ENCODE measurements at regions not wholly inside any gene's neighbourhood (a gene's known extent, or its start where the extent isn't known, plus 50 kb on each side); places are given as distances from the start of the nearest gene placed in this dataset.

GRCh38 chr7:63927261-63927660, 71.4 kb upstream of the ZNF722 start (continued):
- TF ChIP-seq ZNF114 (CRISPR knock-in tag; IDR thresholded peaks at IDR 0.05), result no peak
- TF ChIP-seq EZH2 (IDR thresholded peaks at IDR 0.05; ENCODE audit: low read depth, unreplicated experiment), result no peak
- TF ChIP-seq EZH2phosphoT487 (IDR thresholded peaks at IDR 0.05; ENCODE audit: unreplicated experiment), result no peak
- no peak for TF ChIP-seq STAT1 (IDR thresholded peaks at IDR 0.05; ENCODE audit: unreplicated experiment)
- no peak for TF ChIP-seq REST (IDR thresholded peaks at IDR 0.05; ENCODE audit: unreplicated experiment)
- TF ChIP-seq ETS1 (IDR thresholded peaks at IDR 0.05), result no peak

- Histone ChIP-seq H3K79me2 (replicated peaks; ENCODE audit: insufficient read depth) (no peaks in the 10 kb centered on the region), H3K4me1 (ENCODE audit: insufficient read depth) (no peaks in the 10 kb centered on the region), H4K20me1 (replicated peaks; ENCODE audit: insufficient read depth) (no peaks in the 10 kb centered on the region), H3K36me3 (ENCODE audit: insufficient read depth) (peaks cover 6% of the 10 kb centered on the region; the same call in 1 of the 2 replicates), H3K4me2 (no peak overlapping the region), H3K27me3 (ENCODE audit: insufficient read depth) (no peaks in the 10 kb centered on the region), H3K4me3 (no peak overlapping the region), H3F3A (replicated peaks; ENCODE audit: low read depth) (no peaks in the 10 kb centered on the region), H3K27ac (ENCODE audit: low read depth) (no peak overlapping the region), H3K9me2 (ENCODE audit: insufficient read depth) (no peaks in the 10 kb centered on the region), H2AFZ (no peak overlapping the region)
- DNase-seq (ENCODE audit: low spot score), result no peak
- no peaks in the 10 kb centered on the region for H3K4me1 Mint-ChIP-seq
- H3K27ac Mint-ChIP-seq, result no peak overlapping the region
- no peak for TF ChIP-seq JUNB (IDR thresholded peaks at IDR 0.05; ENCODE audit: unreplicated experiment)
- TF ChIP-seq EZH2phosphoT487 (IDR thresholded peaks at IDR 0.05; ENCODE audit: unreplicated experiment), result no peak
- no peak overlapping the region for H3K4me3 Mint-ChIP-seq
- ATAC-seq, result no peak
- H3K9me3 Mint-ChIP-seq, result peaks cover 79% of the 10 kb centered on the region
- H3K27me3 Mint-ChIP-seq (ENCODE audit: insufficient read depth, low read depth, poor library complexity), result peaks cover 6% of the 10 kb centered on the region
- peaks cover 34% of the 10 kb centered on the region for H3K36me3 Mint-ChIP-seq (ENCODE audit: low read depth)
Measured at GRCh38 chr7:63931057-63931600, 67.5 kb upstream of the ZNF722 start.

GRCh38 chr7:63931985-63932577, 66.6 kb upstream of the ZNF722 start:
- Histone ChIP-seq H3F3A (replicated peaks; ENCODE audit: low read depth) (no peaks in the 10 kb centered on the region), H4K20me1 (replicated peaks; ENCODE audit: insufficient read depth) (no peaks in the 10 kb centered on the region), H3K27ac (ENCODE audit: low read depth) (no peak overlapping the region), H3K27me3 (ENCODE audit: insufficient read depth) (no peaks in the 10 kb centered on the region), H3K79me2 (replicated peaks; ENCODE audit: insufficient read depth) (no peaks in the 10 kb centered on the region), H3K4me2 (no peak overlapping the region), H3K4me3 (no peak overlapping the region), H3K4me1 (ENCODE audit: insufficient read depth) (no peaks in the 10 kb centered on the region), H3K36me3 (ENCODE audit: insufficient read depth) (peaks cover 6% of the 10 kb centered on the region; the same call in 1 of the 2 replicates), H3K9me2 (ENCODE audit: insufficient read depth) (no peaks in the 10 kb centered on the region), H2AFZ (no peak overlapping the region)
- peaks cover 6% of the 10 kb centered on the region for H3K27me3 Mint-ChIP-seq (ENCODE audit: insufficient read depth, low read depth, poor library complexity)
- H3K4me3 Mint-ChIP-seq, result no peak overlapping the region
- peaks cover 76% of the 10 kb centered on the region for H3K9me3 Mint-ChIP-seq
- no peak overlapping the region for H3K27ac Mint-ChIP-seq
- H3K4me1 Mint-ChIP-seq, result no peaks in the 10 kb centered on the region
- ATAC-seq (no peak), DNase-seq (ENCODE audit: low spot score) (no peak)
- H3K36me3 Mint-ChIP-seq (ENCODE audit: low read depth), result peaks cover 28% of the 10 kb centered on the region
- no peak for TF ChIP-seq ZNF114 (CRISPR knock-in tag; IDR thresholded peaks at IDR 0.05)
- TF ChIP-seq NANOG (IDR thresholded peaks at IDR 0.05; ENCODE audit: borderline replicate concordance), result no peak
- TF ChIP-seq ETS1 (IDR thresholded peaks at IDR 0.05), result no peak
